ENCODE measurements at regions not wholly inside any gene's neighbourhood (a gene's known extent, or its start where the extent isn't known, plus 50 kb on each side); places are given as distances from the start of the nearest gene placed in this dataset.
"Not testable (repeated sequence)": the region's sequence is repeated elsewhere in the genome, so short reads cannot be mapped to it uniquely, and the experiment has no call there.

DNA sequence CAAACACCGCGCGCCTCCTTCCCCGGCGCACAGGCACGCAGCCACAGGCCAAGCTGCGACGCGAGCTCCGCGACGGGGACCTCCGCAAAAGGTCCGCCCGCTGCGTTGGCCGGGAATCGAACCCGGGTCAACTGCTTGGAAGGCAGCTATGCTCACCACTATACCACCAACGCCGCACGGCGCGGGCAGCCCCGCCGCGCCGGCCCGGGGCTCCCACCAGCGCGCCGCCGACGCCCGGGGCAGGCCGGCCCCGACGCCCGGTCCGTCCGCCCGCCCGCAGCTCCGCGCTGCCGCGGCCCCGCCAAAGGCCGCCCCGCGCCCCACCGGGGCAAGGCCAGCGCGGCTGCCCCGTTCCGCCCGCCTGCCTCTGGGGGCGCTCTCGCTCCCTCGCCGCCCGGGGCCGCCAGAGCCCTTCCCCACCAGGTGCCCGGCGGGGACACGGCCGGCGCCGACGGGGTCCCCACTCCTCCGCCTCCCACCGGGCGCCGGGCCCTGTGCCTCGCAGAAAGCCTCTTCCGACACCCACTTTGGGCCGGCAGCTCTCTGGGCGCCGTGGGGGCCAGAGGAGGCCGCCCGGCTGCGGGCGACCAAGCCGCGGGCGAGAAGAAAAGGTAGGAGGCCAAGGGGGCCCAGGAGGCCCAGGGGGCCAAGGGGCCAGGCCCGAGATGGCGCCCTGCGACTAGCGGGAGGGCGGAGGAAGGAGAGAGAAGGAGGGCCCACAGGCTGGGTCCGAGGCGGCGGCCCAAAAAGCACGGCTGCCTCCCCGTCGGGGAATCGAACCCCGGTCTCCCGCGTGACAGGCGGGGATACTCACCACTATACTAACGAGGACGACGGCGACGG is 50.2 kb upstream of the FCGR2A start:
- DNase-seq (ENCODE audit: low spot score), result not testable (repeated sequence)

GRCh38 chr1:161453950-161454864 is 51.0 kb upstream of the FCGR2A start:
- DNase-seq (ENCODE audit: low spot score), result not testable (repeated sequence)

- not testable (repeated sequence) for DNase-seq (ENCODE audit: low spot score)
These were observed 53.4 kb upstream of the FCGR2A start for GRCh38 chr1:161451698-161452348.

DNA sequence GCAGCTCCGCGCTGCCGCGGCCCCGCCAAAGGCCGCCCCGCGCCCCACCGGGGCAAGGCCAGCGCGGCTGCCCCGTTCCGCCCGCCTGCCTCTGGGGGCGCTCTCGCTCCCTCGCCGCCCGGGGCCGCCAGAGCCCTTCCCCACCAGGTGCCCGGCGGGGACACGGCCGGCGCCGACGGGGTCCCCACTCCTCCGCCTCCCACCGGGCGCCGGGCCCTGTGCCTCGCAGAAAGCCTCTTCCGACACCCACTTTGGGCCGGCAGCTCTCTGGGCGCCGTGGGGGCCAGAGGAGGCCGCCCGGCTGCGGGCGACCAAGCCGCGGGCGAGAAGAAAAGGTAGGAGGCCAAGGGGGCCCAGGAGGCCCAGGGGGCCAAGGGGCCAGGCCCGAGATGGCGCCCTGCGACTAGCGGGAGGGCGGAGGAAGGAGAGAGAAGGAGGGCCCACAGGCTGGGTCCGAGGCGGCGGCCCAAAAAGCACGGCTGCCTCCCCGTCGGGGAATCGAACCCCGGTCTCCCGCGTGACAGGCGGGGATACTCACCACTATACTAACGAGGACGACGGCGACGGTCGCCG is 57.4 kb upstream of the FCGR2A start:
- not testable (repeated sequence) for DNase-seq (ENCODE audit: low spot score)

DNA sequence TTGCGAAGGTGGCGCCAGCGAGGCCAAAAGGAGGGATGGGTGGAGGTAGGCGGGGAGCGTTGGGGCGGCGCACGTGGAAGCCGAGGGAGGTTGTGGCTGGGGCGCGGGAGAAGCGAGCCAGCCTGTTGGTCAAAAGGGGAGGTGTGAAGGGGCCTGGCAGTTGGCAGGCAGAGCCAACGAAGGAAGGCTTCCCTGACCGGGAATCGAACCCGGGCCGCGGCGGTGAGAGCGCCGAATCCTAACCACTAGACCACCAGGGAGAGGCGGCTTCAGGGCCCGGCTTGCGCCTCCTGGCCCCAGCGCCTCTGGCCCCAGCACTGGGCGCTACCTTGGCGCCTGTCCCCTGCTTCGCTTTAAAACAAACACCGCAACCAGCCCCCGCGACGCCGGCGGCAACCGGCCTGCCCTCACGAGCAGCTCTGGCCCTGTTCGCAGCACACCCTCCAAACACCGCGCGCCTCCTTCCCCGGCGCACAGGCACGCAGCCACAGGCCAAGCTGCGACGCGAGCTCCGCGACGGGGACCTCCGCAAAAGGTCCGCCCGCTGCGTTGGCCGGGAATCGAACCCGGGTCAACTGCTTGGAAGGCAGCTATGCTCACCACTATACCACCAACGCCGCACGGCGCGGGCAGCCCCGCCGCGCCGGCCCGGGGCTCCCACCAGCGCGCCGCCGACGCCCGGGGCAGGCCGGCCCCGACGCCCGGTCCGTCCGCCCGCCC is 58.1 kb upstream of the FCGR2A start:
- not testable (repeated sequence) for DNase-seq (ENCODE audit: low spot score)

DNA sequence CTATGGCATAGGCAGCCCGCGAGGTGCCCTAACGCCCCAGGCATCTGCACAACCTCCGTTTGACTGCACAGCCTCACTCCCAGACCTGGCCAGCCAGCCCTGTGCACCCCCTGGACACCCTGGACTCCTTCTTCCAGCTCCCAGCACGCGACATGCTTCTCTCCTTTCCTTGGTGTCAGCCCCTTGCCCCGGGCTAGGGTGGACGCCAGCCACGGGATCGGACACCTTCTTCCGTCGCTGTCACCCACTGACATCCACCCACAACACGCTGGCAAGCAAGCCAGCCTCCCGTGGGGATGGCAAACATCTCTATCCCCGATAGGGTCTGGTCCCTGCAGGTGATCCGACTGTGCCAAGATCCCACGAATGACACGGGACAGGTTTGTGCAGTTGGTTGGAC is 60.5 kb upstream of the FCGR2A start:
- DNase-seq (ENCODE audit: low spot score), result not testable (repeated sequence)

GRCh38 chr1:161444255-161444654 is 61.0 kb upstream of the FCGR2A start:
- DNase-seq (ENCODE audit: low spot score), result not testable (repeated sequence)

DNA sequence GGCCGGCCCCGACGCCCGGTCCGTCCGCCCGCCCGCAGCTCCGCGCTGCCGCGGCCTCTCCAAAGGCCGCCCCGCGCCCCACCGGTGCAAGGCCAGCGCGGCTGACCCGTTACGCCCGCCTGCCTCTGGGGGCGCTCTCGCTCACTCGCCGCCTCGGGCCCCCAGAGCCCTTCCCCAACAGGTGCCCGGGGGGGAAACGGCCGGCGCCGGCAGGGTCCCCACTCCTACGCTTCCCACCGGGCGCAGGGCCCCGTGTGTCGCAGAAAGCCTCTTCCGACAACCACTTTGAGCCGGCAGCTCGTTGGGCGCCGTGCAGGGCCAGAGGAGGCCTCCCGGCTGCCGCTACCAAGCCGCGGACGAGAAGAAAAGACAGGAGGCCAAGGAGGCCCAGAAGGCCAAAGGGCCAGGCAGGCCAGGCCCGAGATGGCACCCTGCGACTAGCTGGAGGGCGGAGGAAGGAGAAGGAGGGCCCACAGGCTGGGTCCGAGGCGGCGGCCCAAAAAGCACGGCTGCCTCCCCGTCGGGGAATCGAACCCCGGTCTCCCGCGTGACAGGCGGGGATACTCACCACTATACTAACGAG is 64.9 kb upstream of the FCGR2A start:
- DNase-seq (ENCODE audit: low spot score), result peak; percentile 37

GRCh38 chr1:161439280-161440232 is 65.7 kb upstream of the FCGR2A start:
- DNase-seq (ENCODE audit: low spot score), result peak; percentile 11

GRCh38 chr1:161433191-161433590 is 65.5 kb upstream of the CFAP126 start:
- not testable (repeated sequence) for DNase-seq (ENCODE audit: low spot score)

DNA sequence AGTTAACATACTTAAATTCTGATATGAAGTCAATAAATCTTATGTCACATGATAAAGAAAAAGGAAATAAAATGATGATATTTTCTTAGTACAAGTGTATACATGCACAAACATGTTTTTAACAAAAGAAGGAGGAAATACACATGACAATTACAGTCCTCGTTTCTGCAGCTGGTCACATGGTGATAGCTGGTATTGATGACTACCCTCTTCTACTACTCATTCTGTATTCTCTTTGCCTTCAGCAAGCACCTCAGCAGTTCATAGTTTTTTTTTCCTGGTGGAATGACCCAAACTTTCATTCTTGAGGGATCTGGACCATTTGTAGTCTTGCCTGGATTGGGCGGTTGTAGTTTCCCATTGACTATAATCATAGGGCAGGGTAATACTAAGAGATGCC is 64.4 kb upstream of the CFAP126 start:
- no peak for DNase-seq (ENCODE audit: low spot score)

- DNase-seq (ENCODE audit: low spot score), result peak; percentile 16
These were observed 60.2 kb upstream of the CFAP126 start for GRCh38 chr1:161427733-161428516.

- DNase-seq (ENCODE audit: low spot score), result not testable (repeated sequence)
These were observed 55.2 kb upstream of the CFAP126 start for GRCh38 chr1:161422914-161423313.

DNA sequence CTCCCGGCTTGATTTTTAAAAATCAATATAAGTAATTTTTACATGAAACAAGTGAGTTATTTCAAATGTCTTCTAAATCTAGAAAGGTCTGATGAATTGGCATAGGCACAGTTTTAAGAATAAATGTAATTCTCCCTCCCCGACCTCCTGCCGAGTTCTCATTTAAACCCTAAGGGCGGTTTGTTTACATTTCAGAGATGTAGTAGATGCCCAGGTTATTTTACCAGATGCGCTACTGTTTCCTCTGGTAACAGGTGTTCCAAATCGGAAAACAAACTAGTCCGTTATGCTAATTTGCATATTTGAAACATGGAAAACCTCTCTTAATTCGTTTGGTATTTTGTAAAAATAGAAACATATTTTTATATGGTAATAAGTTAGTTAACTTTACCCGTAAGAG is 53.8 kb upstream of the CFAP126 start:
- DNase-seq (ENCODE audit: low spot score), result no peak

- no peak for DNase-seq (ENCODE audit: low spot score)
These were observed 53.2 kb upstream of the CFAP126 start for GRCh38 chr1:161420763-161421455.

GRCh38 chr1:161417536-161417935 is 49.9 kb upstream of the CFAP126 start:
- DNase-seq (ENCODE audit: low spot score), result not testable (repeated sequence)
